ENCODE measurements at regions not wholly inside any gene's neighbourhood (a gene's known extent, or its start where the extent isn't known, plus 50 kb on each side); places are given as distances from the start of the nearest gene placed in this dataset.
"Not testable (repeated sequence)": the region's sequence is repeated elsewhere in the genome, so short reads cannot be mapped to it uniquely, and the experiment has no call there.

DNA sequence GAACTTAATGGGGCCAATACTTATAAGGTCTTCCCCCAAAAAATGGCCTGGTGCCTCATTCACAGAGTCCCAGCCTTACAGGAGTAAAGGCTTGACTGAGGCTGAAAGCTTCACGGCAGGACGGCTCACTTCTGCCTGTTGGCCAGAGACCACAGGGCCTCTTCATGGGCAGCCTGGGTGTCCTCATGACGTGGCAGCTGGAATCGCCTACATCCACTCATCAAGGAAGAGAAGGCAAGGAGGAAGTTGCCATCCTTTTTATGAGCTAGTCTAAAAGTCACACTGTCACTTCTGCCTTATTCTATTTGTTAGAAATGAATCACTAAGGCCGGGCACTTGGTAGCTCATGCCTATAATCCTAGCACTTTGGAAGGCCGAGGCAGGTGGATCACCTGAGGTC lies 89.3 kb upstream of the DGKG start:
- 78 to 87% methylated on average over 5 to 6 of the region's 6 CpGs for WGBS, 2 donors
- Histone ChIP-seq H3K9me3 (no peaks in the 10 kb centered on the region), H3K27me3 (no peaks in the 10 kb centered on the region), H3K36me3 (no peaks in the 10 kb centered on the region), H3K4me1 (no peaks in the 10 kb centered on the region), H3K27ac (no peak overlapping the region), H3K4me3 (no peak overlapping the region)
- ATAC-seq (ENCODE audit: low FRiP score in 2 of 2) (no peak), DNase-seq (no peak)
- TF ChIP-seq POLR2AphosphoS5 (IDR thresholded peaks at IDR 0.05): no peak
- no peak for TF ChIP-seq EP300 (IDR thresholded peaks at IDR 0.05)
- TF ChIP-seq POLR2A (IDR thresholded peaks at IDR 0.05): no peak
- TF ChIP-seq, protein P1, sequence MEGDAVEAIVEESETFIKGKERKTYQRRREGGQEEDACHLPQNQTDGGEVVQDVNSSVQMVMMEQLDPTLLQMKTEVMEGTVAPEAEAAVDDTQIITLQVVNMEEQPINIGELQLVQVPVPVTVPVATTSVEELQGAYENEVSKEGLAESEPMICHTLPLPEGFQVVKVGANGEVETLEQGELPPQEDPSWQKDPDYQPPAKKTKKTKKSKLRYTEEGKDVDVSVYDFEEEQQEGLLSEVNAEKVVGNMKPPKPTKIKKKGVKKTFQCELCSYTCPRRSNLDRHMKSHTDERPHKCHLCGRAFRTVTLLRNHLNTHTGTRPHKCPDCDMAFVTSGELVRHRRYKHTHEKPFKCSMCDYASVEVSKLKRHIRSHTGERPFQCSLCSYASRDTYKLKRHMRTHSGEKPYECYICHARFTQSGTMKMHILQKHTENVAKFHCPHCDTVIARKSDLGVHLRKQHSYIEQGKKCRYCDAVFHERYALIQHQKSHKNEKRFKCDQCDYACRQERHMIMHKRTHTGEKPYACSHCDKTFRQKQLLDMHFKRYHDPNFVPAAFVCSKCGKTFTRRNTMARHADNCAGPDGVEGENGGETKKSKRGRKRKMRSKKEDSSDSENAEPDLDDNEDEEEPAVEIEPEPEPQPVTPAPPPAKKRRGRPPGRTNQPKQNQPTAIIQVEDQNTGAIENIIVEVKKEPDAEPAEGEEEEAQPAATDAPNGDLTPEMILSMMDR (IDR thresholded peaks at IDR 0.05): no peak

DNA sequence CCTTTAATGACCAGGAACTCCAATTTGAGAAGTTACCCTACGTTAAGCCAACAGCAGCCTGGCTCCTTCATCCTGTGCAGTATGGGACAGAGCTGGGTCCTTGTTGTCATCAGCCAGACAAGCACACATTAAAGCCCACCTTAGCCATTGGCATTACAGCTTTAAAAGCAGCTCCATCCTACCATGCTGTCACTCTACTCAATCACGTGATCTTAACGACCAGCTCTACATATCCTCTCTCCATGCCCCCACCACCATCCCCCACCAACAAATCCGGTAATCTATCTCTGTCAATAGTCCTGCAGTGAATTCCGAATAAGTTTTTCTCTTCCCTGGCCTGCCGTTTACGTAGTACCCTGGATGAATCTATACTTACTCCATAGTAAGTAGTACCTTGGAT lies 82.9 kb upstream of the DGKG start:
- H3K36me3 ChIP-seq: no peaks in the 10 kb centered on the region
- TF ChIP-seq POLR2A (IDR thresholded peaks at IDR 0.05) (no peak), POLR2AphosphoS5 (IDR thresholded peaks at IDR 0.05) (no peak), EP300 (IDR thresholded peaks at IDR 0.05) (no peak)
- TF ChIP-seq, protein P1 (IDR thresholded peaks at IDR 0.05): no peak
- H3K4me3 ChIP-seq: no peak overlapping the region
- no peak for DNase-seq
- H3K4me1 ChIP-seq: no peaks in the 10 kb centered on the region
- ATAC-seq (ENCODE audit: low FRiP score in 2 of 2): no peak
- H3K9me3 ChIP-seq: no peaks in the 10 kb centered on the region
- 74 to 80% methylated on average over 7 of the region's 7 CpGs for WGBS, 2 donors
- H3K27ac ChIP-seq: no peak overlapping the region
- no peaks in the 10 kb centered on the region for H3K27me3 ChIP-seq

DNA sequence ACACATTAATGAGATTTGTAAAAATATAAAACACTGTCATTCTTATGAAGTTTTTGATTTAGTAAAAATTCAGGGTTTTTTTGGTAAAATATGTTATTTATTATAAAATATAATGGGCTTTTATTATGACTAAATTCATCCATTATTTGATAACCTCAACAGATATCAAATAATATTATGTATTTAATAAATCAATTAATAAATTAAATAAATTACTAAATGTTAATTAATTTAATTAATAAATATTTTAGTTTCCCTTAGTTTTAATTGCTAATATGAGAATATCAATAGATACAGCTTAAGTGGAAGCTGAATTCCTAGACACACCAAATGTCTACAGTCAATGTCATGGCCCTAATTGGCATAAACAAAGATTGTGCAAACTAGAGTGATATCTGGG lies 82.3 kb upstream of the DGKG start:
- H3K27ac ChIP-seq: no peak overlapping the region
- no peak for DNase-seq
- no peak overlapping the region for H3K4me3 ChIP-seq
- H3K36me3 ChIP-seq: no peaks in the 10 kb centered on the region
- H3K9me3 ChIP-seq: no peaks in the 10 kb centered on the region
- no peak for ATAC-seq (ENCODE audit: low FRiP score in 2 of 2)
- no peak for TF ChIP-seq POLR2AphosphoS5 (IDR thresholded peaks at IDR 0.05)
- TF ChIP-seq, protein P1 (IDR thresholded peaks at IDR 0.05): no peak
- no peak for TF ChIP-seq EP300 (IDR thresholded peaks at IDR 0.05)
- no peak for TF ChIP-seq POLR2A (IDR thresholded peaks at IDR 0.05)
- no peaks in the 10 kb centered on the region for H3K27me3 ChIP-seq
- no peaks in the 10 kb centered on the region for H3K4me1 ChIP-seq

DNA sequence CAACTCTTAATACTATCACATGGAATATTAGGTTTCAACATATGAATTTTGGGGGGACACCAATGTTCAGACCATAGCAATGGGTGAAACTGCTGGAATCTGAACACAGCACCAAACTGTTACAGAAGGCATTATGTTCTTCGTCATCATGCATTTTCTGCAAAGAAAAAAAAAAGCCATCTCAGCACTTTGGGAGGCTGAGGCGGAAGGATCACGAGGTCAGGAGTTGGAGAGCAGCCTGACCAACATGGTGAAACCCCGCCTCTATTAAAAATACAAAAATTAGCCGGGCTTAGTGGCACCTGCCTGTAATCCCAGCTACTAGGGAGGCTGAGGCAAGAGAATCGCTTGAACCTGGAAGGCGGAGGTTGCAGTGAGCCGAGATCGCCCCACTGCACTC lies 80.9 kb upstream of the DGKG start:
- H3K36me3 ChIP-seq: not testable (repeated sequence)
- 85 to 87% methylated on average over 9 of the region's 9 CpGs for WGBS, 2 donors

DNA sequence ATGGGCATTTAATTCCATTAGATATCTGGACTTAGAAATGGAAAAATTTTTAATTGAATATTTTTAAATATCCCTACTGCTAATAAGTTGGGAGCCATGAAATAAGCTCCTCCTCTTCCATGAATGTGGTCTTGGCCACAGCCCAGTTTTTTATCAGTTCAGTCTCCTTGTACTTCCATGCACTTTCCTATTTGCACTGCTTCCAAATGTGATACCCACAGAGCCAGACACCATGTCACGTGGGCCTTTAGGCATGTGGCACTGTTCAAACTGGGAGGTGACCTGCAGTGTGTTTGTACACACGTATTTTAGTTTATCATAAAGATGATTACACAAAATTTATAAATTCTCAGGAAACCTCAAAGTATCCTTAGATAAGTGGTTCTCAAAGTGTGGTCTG lies 80.1 kb upstream of the DGKG start:
- Histone ChIP-seq H3K4me3 (no peak overlapping the region), H3K36me3 (no peaks in the 10 kb centered on the region), H3K4me1 (no peaks in the 10 kb centered on the region), H3K27ac (no peak overlapping the region), H3K27me3 (no peaks in the 10 kb centered on the region), H3K9me3 (no peaks in the 10 kb centered on the region)
- DNase-seq (no peak), ATAC-seq (ENCODE audit: low FRiP score in 2 of 2) (no peak)
- TF ChIP-seq, protein P1 (IDR thresholded peaks at IDR 0.05): no peak
- no peak for TF ChIP-seq EP300 (IDR thresholded peaks at IDR 0.05)
- TF ChIP-seq POLR2AphosphoS5 (IDR thresholded peaks at IDR 0.05): no peak
- no peak for TF ChIP-seq POLR2A (IDR thresholded peaks at IDR 0.05)
- 51 to 79% methylated on average over 2 of the region's 2 CpGs for WGBS, 2 donors

More for the DNA sequence above, 80.9 kb upstream of the DGKG start:
- not testable (repeated sequence) for DNase-seq; ATAC-seq (ENCODE audit: low FRiP score in 2 of 2); H3K4me1 ChIP-seq; H3K4me3 ChIP-seq; H3K9me3 ChIP-seq; H3K27ac ChIP-seq; H3K27me3 ChIP-seq
